ENCODE measurements at regions not wholly inside any gene's neighbourhood (a gene's known extent, or its start where the extent isn't known, plus 50 kb on each side); places are given as distances from the start of the nearest gene placed in this dataset.

GRCh38 chr12:46945591-46945990 is 119.8 kb upstream of the SLC38A4 start:
- POLR2A ChIA-PET, result no interaction called here
- Histone ChIP-seq H3K79me2 (ENCODE audit: control insufficient read depth, insufficient read depth, low read length) (no peaks in the 10 kb centered on the region), H2AFZ (ENCODE audit: low read depth, low read length) (no peak overlapping the region), H3K9ac (ENCODE audit: insufficient read depth in 1 of 2, low read depth in 2 of 2, low read length in 2 of 2) (no peak overlapping the region), H3K9me1 (ENCODE audit: control insufficient read depth, insufficient read depth, low read length) (no peaks in the 10 kb centered on the region), H3K27me3 (ENCODE audit: control insufficient read depth in 2 of 2, insufficient read depth in 2 of 2, low read length in 2 of 2) (no peaks in the 10 kb centered on the region), H3K4me3 (no peak overlapping the region), H4K20me1 (replicated peaks; ENCODE audit: control insufficient read depth, insufficient read depth, low read length) (no peaks in the 10 kb centered on the region), H3K4me1 (replicated peaks in 1 of 2; ENCODE audit: control insufficient read depth in 2 of 2, insufficient read depth in 2 of 2, low read length in 2 of 2) (no peaks in the 10 kb centered on the region), H3K9me3 (replicated peaks; ENCODE audit: control insufficient read depth, insufficient read depth, low read depth, low read length) (no peaks in the 10 kb centered on the region), H3K4me2 (ENCODE audit: insufficient read depth, low read length) (no peak overlapping the region), H3K36me3 (ENCODE audit: control insufficient read depth, insufficient read depth, low read length) (no peaks in the 10 kb centered on the region), H3K27ac (ENCODE audit: extremely low read depth, low read depth, low read length) (no peak overlapping the region)
- no TSS peak for BruUV-seq (replicated peaks)
- WGBS (ENCODE audit: insufficient coverage, low coverage, missing lambda C conversion rate), result 0% methylated on average over 3 of the region's 3 CpGs
- DNase-seq (ENCODE audit: extremely low read depth in 1 of 4, low spot score in 3 of 4) (no peak), FAIRE-seq (no peak), ATAC-seq (no peak)
- intact Hi-C loops (cut with micrococcal nuclease), result no loop called here
- in situ Hi-C loops (cut with MboI), result no loop called here
- CTCF ChIA-PET (ENCODE audit: low intra/inter-chr PET ratio), result no interaction called here
- TF ChIP-seq MCM5 (IDR thresholded peaks at IDR 0.05; ENCODE audit: low read depth) (no peak), ZNF707 (CRISPR knock-in tag; conservative IDR thresholded peaks at IDR 0.05) (no peak), MLLT1 (IDR thresholded peaks at IDR 0.05) (no peak), ATF4 (CRISPR knock-in tag; IDR thresholded peaks at IDR 0.05) (no peak), TGIF2 (CRISPR knock-in tag; IDR thresholded peaks at IDR 0.05) (no peak), NR1H2 (CRISPR knock-in tag; IDR thresholded peaks at IDR 0.05) (no peak), CEBPB (tag; IDR thresholded peaks at IDR 0.05) (no peak), POLR3G (IDR thresholded peaks at IDR 0.05; ENCODE audit: extremely low read depth, insufficient read length, insufficient replicate concordance) (no peak), NBN (IDR thresholded peaks at IDR 0.05; ENCODE audit: low read depth) (no peak), GTF2A2 (tag; IDR thresholded peaks at IDR 0.05) (no peak), CCAR2 (IDR thresholded peaks at IDR 0.05; ENCODE audit: low read depth, low read length) (no peak), MECOM (CRISPR knock-in tag; IDR thresholded peaks at IDR 0.05) (no peak), ZNF778 (CRISPR knock-in tag; IDR thresholded peaks at IDR 0.05) (no peak), CHCHD3 (CRISPR knock-in tag; IDR thresholded peaks at IDR 0.05) (no peak), BRD4 (IDR thresholded peaks at IDR 0.05) (no peak)

All from K562 (cell line).